Endothelial cell of umbilical vein (primary cell): ENCODE measurements at regions not wholly inside any gene's neighbourhood (a gene's known extent, or its start where the extent isn't known, plus 50 kb on each side); places are given as distances from the start of the nearest gene placed in this dataset.

Source experiments
- EZH2 ChIP-seq: IDR thresholded peaks from 2 replicates; pipeline ENCODE4 v1.6.1; 2012; ENCODE audit warnings: borderline replicate concordance, low read depth, mild to moderate bottlenecking, moderate library complexity, low read length, inconsistent platforms; ENCODE audit not compliant: severe bottlenecking
- JUN ChIP-seq: IDR thresholded peaks from 2 replicates; pipeline ENCODE4 v1.6.1; 2011; ENCODE audit warnings: borderline replicate concordance, low read depth; ENCODE audit not compliant: insufficient read length, insufficient read depth
- MYC ChIP-seq: IDR thresholded peaks from one replicate; pipeline ENCODE4 v1.6.1; 2011; ENCODE audit warnings: mild to moderate bottlenecking, low read depth, low read length
- POLR2AphosphoS5 ChIP-seq: IDR thresholded peaks from 2 replicates; pipeline ENCODE4 v1.6.1; 2012; ENCODE audit warnings: low read depth, mild to moderate bottlenecking, control low read depth, low read length, moderate library complexity; ENCODE audit not compliant: insufficient read depth

DNA sequence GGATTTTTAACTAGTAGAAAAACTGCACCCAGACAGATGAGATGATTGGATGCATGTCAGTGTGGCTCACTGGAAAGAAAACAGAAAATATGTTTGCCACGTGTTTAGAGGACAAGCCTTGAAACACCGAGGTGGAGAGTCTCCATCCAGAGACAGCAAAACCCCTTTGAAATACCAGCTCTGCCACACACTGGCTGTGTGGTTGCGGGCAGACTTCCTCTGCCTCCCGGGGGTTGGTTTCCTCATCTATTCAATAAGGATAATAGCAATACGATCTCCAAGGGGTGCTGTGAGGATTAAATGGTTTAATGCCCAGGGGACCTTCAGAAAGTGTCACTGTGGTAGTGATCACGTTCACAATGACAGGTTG, 67.2 kb upstream of the PARP1 start:
- no peak for TF ChIP-seq EZH2
- no peak for TF ChIP-seq MYC
- TF ChIP-seq POLR2AphosphoS5: no peak
- TF ChIP-seq JUN: no peak
